ENCODE measurements at regions not wholly inside any gene's neighbourhood (a gene's known extent, or its start where the extent isn't known, plus 50 kb on each side); places are given as distances from the start of the nearest gene placed in this dataset.
"Not testable (repeated sequence)": the region's sequence is repeated elsewhere in the genome, so short reads cannot be mapped to it uniquely, and the experiment has no call there.

- DNase-seq: no peak
These were observed 621.0 kb downstream of the EFNB2 start for GRCh38 chr13:105914291-105915036.

- peak in 1 of 5 donors; percentile 24 for DNase-seq
These were observed 626.9 kb downstream of the EFNB2 start for GRCh38 chr13:105908586-105908985.

- DNase-seq: no peak
These were observed 628.0 kb downstream of the EFNB2 start for GRCh38 chr13:105907319-105908019.

GRCh38 chr13:105906746-105907145, 628.7 kb downstream of the EFNB2 start:
- no peak for DNase-seq

GRCh38 chr13:105904034-105904742, 631.3 kb downstream of the EFNB2 start:
- no peak for DNase-seq

GRCh38 chr13:105902396-105902795, 633.1 kb downstream of the EFNB2 start:
- no peak for DNase-seq

- no peak for DNase-seq
These were observed 637.9 kb downstream of the EFNB2 start for GRCh38 chr13:105897575-105897974.

GRCh38 chr13:105894697-105895096, 640.8 kb downstream of the EFNB2 start:
- DNase-seq: no peak

- DNase-seq: no peak
These were observed 645.0 kb downstream of the EFNB2 start for GRCh38 chr13:105890509-105890908.

- DNase-seq: no peak
These were observed 657.3 kb downstream of the EFNB2 start for GRCh38 chr13:105878119-105878700.

- no peak for DNase-seq
These were observed 660.6 kb downstream of the EFNB2 start for GRCh38 chr13:105874814-105875213.

- no peak for DNase-seq
These were observed 663.7 kb downstream of the EFNB2 start for GRCh38 chr13:105871768-105872167.

- no peak for DNase-seq
These were observed 664.1 kb downstream of the EFNB2 start for GRCh38 chr13:105871326-105871725.

- DNase-seq: no peak
These were observed 672.1 kb downstream of the EFNB2 start for GRCh38 chr13:105863300-105863920.

GRCh38 chr13:105848494-105848893, 687.0 kb downstream of the EFNB2 start:
- no peak for DNase-seq

- DNase-seq: no peak
These were observed 687.8 kb downstream of the EFNB2 start for GRCh38 chr13:105847527-105848291.

- DNase-seq: no peak
These were observed 688.5 kb downstream of the EFNB2 start for GRCh38 chr13:105846923-105847322.

- DNase-seq: no peak
These were observed 694.2 kb downstream of the EFNB2 start for GRCh38 chr13:105841286-105841685.

- no peak for DNase-seq
These were observed 697.2 kb downstream of the EFNB2 start for GRCh38 chr13:105838231-105838630.

- DNase-seq: not testable (repeated sequence)
These were observed 698.2 kb downstream of the EFNB2 start for GRCh38 chr13:105837295-105837694.

GRCh38 chr13:105830821-105831220, 704.6 kb downstream of the EFNB2 start:
- no peak for DNase-seq
